GM04504 (cell line): ENCODE measurements at regions not wholly inside any gene's neighbourhood (a gene's known extent, or its start where the extent isn't known, plus 50 kb on each side); places are given as distances from the start of the nearest gene placed in this dataset.

Source experiments
- DNase-seq: peaks from one replicate; pipeline ENCODE4 v3.0.0-alpha.2; 2012; ENCODE audit warnings: low read depth

DNA sequence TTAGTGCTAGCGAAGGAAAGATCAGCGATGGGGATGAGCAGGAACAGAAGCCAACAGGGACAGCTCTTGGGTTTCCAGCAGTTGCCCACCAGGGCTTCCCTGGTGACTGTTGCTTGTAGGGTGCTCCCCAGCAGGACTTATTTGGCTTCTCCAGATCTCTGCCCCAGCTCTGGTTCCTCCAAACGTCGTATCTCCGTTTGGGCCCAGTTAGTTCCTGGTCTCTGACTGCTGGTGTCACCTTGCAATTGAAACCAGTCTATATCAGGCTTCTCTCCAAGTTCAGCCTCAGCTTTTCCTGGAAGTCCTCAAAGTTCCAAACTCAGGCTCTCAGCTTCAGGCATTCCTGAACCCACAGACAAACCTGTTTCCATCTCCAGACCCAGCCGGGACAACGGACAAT lies 70.8 kb upstream of the NXT1 start:
- no peak for DNase-seq

DNA sequence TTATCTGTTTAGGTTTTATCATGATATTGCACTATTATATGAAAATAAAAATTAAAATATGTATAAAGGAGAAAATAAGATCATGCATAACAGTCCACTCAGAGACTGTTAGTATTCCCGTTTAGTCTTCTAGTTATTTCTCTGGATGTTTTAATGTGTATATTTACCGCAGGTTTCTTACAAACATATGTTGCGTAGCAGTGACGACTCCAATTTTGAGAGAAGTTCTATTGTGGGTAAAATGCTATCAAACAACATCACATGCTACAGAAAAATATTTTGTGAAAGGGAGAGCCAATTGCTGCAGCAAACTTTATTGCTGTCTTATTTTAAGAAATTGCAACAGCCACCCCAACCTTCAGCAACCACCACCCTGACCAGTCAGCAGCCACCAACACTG lies 72.4 kb upstream of the NXT1 start:
- DNase-seq, result no peak

DNA sequence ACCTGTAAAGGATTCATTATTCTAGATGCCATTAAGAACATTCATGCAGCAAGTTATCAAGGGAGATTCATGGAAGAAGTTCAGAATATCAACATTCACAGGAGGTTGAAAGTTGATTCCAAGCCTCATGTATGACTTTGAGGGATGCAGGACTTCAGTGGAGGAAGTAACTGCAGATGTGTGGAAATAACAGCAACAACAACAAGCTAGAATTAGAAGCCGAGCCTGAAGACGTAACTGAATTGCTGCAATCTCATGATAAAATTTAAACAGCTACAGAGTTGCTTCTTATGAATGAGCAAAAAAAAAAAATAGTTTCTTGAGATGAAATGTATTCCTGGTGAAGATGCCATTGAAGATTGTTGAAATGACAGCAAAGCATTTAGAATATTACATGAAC lies 73.3 kb upstream of the NXT1 start:
- no peak for DNase-seq

DNA sequence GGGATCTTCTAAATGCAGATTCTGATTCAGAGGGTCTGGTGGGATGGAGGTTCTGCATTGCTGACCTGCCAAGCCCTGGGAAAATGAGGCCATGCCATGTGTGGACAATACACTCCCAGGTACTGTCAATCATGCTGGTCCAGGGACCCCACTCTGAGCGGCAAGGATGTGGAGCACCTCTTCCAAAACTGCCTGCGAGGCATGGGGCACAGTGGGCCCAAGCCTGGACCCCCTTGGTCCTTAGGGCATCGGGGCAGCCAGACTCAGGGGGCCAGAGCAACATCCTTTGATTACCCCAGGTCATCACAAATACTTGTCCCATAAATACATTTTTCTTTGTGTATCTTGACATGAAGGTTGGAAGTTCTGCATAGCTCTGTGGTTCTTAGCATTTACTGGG lies 76.8 kb upstream of the NXT1 start:
- DNase-seq, result no peak

DNA sequence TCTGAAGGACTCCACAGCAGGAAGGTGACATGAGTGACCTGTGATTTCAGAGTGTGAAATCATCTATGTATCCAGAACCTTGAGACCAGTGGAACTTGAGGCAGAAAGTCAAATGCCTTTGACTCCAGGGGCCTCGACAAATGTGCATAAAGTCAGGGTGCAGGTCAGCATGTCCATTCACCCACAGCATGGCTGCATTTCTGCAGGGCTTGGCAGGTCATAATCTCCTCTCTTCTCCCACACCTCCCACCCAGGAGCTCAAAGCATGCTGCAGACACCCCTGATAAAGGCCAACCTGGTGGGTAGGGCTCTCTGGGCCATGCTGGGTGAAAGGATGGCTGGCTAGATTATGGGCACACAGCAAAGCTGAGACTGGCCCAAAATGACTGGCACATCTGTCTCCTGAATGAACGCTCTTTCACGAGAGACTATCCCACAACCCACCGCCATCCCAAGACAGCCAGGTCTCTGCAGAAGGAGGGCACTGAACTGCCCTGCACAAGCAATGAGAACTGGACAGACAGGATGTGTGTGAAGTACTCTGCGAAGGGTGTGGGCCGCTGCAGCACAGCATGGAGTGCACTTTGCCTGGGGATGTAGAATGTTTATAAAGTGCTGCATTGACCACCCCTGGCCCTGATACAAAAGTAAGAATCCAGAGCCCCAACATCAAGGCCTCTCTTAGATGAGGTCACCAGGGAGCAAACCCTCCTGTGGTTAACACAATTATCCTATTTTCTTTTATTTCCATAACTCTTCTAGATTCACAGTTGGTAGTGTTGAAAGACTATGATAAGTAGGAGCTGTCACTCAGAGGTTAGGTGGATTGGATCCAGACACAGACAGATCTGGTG lies 78.2 kb upstream of the NXT1 start:
- DNase-seq, result no peak

DNA sequence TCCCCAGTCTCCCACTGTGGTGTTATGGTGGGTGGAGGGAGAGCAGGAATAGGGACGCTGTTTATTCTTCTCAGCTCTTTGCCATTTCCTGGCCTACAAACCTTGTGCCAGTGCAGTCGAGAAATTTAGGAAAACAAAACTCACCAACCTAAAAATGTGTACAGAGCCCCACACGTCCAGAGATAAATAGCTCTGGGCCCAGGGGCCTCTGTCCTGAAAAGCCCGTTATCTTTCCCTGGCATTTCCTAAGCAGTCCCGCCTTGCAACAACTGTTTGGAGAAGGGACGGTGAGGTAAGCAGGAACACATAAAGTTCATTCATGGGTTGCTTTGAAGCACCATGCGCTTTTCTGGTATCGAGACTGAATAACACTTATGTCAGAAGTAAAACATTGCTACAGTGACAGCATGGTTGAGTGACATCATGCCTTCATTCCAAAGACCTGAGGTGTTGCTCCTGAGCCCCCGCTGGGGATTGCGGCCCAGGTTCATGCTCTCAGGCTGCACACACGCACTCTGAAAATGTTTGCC lies 80.1 kb upstream of the NXT1 start:
- no peak for DNase-seq

DNA sequence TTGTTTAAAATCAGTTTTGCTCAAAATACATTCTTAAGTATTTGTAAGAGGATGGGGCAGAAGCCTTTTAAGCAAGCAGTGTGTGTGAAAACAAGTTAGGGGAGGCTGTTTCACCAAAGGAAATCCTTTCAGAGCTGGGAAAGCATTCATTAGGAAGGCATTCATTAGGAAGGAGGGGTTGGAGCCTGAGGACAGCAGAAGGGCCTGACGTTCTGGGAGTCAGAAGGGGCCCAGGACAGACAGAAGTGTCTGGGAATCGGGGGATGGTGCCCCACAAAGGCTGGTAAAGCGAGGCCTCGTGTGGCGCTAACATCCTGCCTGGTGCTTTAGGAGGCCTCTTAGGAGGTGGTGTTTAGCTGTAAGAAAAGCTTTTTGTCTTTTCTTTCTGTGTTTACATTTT lies 80.6 kb upstream of the NXT1 start:
- DNase-seq, result no peak

DNA sequence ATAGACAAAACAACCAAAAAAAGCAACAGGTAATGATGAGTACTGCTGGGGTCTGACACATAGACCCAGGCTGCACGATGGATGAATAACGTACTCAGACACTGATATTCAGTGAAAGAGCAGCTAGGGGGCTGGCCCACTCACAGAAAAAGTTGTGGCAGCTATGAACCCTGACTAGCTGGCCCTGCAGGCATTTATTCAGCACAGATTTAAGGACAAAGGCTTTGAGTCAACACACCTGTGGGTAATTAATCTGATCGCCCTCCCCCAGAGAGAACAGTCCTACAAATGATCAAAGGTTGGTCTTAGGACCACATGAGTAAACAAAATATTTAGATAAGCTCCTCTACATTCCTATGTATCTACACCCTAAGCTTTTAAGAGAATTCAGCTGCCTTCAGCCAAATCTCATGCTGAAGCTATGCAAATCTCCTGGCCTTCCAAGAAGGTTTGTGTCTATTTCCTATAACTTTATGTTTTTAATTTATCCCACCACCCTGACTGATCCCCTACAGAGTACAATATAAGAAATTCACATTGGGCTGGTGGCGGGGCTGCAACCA lies 81.7 kb upstream of the NXT1 start:
- no peak for DNase-seq

DNA sequence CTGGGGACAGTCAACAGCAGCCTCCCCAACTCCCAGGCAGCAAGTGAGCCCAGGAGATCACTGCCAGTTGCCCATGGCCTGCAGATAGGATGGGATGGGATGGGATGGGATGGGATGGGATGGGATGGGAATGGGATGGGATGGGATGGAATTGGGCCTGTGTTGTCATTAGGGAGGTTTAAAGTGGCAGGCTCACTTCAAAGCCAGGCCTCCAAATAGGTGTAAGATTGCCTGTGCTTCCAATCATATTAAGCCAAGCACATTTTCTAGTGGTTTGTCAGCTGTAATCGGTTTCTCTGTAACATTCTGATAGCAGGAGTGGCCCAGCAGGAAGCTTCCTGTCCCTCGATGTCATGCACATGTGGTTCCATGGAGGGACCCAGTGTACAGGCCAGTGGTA lies 82.7 kb upstream of the NXT1 start:
- no peak for DNase-seq

DNA sequence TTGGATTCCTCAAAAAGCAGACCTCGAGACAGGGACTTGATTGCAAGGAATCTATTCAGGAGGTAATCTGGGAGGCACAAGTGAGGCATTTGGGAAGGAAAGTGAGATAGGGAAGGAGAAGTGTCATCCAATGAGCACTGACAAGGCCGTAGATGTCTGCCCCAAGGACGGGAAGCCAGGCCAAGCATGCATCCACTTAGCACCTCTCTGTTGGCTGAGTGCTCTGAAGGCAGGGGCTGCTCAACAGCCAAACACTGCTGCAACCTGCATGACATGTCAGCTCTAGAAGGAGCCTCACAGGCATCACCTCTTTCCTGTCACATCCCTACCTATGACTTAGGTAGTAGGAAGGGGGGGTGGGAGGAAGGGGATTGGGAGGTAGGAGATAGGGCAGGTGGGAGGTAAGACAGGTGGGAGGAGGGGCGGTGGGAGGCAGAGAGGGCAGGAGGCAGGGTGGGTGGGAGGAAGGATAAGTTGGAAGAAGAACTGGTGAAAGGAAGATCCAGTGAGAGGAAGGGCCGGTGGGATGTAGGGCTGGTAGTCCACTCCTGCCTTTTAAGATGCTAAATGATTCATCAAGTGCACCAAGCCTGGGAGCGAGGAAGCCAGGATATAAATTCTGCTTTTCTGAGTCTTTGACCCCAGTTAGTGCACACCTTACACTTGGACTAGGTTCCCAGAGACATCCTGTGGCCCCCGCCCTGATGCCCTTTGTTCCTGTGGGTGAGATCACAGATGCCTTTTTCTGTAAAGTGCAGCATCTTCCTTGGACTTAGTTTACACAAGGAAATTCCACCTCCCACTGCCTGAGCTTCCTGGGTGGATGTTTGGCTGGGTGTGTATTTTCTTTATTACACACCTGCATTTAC lies 83.8 kb upstream of the NXT1 start:
- no peak for DNase-seq

DNA sequence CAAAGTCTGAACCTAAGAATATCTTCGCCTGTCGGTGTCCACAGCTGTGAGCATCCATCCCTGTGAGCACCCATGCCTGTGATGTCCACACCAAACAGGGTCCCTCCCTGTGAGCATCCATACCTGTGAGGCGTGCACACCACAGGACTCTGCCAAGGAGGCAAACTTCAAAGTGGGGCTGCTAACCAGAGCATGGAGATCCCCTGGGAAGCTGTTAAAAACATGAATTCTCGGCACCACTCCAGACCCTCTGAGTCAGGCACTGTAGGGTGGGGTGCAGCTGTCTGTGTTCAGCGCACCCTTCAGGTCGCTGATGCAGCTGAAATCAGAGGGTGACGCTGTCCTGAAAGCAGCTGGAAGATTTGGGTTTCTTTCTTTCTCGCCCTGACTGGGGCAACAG lies 85.4 kb upstream of the NXT1 start:
- DNase-seq, result no peak

DNA sequence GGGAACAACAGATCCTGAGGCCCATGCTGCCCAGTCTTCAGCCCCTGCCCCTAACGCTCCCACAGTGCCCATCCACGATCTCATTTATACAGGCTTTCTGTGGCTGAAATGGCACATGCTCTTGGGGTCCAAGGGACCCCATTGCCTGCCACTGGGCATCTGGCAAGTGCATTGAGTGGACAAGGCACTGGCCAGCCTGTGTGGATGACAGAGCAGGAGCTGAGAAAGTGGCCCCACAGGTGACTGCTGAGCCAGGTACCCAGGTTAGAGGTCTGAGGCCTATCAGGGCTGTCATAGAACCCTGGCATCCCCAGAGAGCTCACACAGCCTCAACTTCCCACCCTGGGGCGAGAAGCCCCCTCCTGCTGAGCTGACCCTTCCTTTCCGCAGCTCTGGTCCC lies 86.0 kb upstream of the NXT1 start:
- DNase-seq, result no peak

DNA sequence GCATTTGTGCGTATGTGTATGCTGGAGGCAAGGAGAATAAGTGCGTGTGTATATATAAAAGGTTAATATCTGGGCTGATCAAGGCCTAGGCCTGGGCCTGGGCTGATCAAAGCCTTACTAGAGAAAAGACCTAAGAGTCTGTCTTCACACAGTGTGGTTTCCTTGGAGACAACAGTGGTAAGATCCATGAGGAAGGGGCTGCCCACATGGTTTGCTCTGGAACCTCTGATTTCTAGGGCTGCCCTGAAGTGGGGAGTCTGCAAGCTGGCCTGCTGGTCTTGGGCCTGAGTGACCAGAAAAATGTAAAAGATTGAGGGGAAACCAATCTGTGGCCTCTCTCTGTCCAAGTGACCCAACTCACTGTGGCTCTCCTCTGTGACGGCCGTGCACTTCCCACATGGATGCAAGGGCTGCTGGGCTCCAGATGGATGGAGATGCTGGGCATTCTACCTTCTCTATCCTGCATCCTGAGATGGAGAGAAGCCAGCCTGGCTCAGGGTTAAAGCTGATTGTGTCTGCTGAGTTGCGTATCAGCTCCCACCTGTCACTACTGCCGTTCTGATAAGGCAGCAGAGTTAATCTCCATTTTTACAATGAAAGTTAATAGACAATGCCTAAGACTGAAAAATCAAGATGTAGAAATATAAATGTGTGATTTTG lies 90.3 kb upstream of the NXT1 start:
- DNase-seq, result no peak

DNA sequence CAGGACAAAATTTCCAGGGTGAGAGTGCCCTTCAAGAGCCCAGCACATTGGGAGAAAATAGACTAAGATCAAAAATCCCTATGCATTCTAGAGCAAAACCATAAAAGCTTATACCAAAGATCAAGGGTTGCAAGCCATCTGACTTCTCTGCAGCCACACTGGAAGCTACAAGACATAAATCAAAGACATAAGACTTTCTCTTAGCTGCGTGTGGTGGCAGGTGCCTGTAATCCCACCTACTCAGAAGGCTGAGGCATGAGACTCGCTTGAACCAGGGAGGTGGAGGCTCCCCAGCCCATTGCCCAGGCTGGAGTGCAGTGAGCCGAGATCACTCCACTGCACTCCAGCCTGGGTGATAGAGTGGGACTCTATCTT lies 91.9 kb upstream of the NXT1 start:
- DNase-seq, result no peak

DNA sequence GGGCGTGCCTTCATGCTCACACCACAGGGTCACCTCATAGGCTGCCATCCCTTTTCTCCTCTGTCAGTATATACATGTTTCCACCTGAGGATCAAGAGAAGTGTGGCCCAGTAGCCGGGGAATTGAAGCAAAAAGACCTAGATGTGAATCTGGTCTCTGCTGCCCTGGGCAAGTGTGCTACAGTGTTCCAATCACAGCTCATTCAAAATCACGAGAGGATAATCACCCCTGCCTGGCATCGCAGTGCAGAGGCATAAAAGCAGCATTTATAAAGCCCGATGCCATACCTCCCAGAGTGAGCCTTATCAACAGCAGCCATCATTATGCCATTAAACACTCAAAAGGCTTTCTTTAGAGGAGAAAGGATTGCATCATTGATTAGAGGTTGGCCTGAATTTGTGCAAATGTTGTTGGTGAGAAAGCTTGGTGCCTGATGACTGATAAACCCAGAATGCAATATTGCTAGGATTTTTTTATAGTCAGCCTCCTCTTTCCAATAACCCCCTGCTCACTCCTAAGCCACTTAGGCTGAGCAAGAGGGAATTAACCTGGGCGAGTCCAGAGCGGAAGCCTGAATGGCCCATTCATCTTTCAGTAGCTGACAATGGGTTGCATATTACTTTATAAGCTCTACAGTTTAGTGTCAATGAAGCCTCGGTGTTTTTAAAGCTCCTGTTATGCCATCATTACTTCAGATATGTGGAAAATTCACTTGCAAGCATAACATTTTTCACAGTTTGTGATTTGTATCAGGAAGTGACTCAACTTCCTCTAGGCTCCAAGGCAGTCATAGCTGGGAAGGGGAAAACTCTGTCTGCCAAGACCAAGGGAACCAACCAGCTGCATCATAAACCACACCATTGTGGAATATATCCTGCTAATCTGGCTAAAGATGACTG lies 92.5 kb upstream of the NXT1 start:
- DNase-seq, result peak; percentile 57

DNA sequence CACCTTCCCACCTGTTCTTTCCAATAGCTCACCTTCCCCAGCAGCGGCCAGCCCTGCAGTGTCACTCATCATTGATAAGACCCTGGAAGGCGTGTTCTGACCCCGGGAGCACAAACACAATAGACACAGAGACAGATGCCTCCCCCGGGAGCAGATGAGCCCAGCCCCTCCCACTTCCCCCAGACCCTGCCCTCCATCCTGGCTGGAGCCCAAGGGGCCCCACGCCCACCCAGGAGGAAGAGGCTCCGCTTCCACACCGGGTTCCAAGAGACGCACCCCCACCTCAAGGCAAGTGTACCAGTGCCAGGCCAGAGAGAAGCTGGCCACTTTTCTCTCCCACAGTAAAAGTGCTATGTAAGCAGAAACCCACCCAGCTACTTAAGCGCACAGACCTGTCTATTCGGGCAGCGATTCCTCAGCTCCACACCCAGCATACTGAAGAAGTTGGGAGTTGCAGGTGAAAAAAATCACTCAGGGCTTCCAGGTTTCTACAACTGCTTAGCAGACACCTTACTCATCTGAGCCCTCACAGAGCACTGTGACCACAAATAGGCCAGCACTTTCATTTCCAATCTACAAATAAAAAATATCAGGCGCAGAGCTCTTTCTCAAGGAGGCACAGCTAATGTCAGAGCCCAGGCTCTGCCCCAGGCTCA lies 93.4 kb upstream of the NXT1 start:
- no peak for DNase-seq

DNA sequence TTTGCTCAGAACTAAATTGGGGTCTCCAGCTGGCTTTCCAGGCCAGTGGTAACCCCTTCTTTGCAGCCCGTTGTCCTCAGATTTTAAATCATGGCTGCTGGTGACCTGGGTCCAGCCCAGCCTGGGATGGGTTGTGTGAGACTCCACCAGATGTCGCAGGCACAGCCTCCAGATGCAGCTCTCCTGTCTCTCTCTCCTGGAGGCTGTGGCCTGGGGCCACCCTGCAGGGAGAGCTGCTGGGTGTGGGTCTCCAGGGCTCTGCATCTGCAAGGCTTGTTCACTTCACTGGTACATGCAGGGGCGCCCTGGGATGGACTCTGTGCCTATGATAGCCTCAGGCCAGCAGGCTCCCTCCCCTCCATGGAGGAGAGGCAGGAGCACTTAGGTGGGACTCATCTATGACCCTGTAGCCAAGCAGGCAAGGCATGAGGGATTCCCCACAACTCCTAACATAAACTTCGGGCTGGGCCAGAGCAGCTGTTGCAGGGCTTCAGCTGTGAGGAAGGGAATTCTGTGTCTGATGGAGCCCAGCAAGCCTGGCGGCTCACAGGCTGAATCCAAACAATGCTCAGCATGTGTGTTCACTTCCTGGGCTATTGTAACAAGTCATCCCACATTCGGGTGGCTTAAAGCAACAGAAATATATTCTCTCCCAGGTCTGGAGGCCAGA lies 94.7 kb upstream of the NXT1 start:
- no peak for DNase-seq

DNA sequence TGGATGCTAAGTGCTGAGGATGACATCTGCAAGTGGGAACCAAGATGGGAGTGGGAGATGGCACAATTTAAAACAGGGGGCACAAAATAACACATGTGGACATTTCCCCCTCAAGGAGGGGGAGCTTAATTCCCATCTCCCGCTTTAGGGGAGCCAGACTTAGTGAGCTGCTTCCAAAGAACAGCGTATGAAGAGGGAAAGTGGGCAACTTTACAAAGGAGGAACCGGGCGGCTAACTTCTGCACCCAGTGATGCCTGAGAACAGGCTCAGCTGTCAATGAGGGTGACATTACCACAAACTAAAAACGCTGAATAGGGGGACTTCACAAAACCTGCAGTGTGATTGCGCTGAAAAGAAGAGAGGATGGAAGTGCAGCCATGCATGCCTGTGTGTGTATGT lies 95.5 kb upstream of the NXT1 start:
- DNase-seq, result no peak

DNA sequence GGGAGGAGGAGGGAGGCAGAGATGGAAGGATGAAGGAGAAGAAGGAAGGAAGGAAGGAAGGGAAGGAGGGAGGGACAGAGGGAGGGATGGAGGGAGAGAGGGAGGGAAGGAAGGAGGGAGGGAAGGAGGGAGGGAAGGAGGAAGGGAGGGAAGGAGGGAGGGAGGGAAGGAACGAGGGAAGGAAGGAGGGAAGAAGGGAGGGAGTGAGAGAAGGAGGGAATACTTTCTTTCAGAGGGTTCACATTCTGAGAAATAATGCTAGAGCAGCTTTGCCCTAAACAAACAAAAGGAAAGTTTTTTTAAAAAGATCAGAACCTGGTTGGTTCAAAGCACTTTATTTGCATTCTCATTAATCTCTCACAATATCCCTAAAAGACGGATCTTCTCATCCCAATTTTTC lies 96.1 kb upstream of the NXT1 start:
- DNase-seq, result no peak

DNA sequence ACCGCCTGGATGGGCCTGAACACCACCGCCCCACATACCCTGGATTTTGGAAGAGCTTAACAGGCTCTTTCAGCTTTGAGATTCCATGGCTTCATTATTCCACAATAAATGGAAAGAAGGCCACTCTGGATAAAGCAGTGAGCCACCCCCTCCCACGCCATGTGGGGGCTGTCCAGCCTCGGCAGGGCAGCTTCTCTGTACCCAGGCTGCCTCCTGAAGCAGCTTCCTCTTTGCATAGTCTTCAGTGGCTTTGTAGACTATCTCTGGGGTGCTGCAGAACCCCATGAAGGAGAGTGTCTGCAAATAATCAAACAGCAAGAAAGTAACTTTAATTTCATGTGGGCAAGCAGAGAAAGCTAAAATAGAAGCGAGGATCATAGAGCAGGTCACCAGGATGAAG lies 96.6 kb upstream of the NXT1 start:
- no peak for DNase-seq
